ENCODE measurements at regions not wholly inside any gene's neighbourhood (a gene's known extent, or its start where the extent isn't known, plus 50 kb on each side); places are given as distances from the start of the nearest gene placed in this dataset.

- no peak for DNase-seq (ENCODE audit: low spot score)
- Histone ChIP-seq H3K4me3 (ENCODE audit: low read depth, low read length, poor library complexity, severe bottlenecking) (no peak overlapping the region), H3K4me1 (ENCODE audit: insufficient read depth, low read length, poor library complexity, severe bottlenecking) (peaks cover 11% of the 10 kb centered on the region), H3K36me3 (ENCODE audit: insufficient read depth, low read length, poor library complexity, severe bottlenecking) (no peaks in the 10 kb centered on the region), H3K27me3 (replicated peaks; ENCODE audit: insufficient read depth, low read depth, low read length, poor library complexity) (no peaks in the 10 kb centered on the region), H3K27ac (ENCODE audit: low read depth, low read length, poor library complexity, severe bottlenecking) (no peak overlapping the region), H3K9me3 (ENCODE audit: low read depth, low read length, poor library complexity, severe bottlenecking) (no peaks in the 10 kb centered on the region)
- TF ChIP-seq EZH2 (IDR thresholded peaks at IDR 0.05; ENCODE audit: borderline replicate concordance, low read depth, low read length, poor library complexity, severe bottlenecking) (no peak), CTCF (conservative IDR thresholded peaks at IDR 0.05; ENCODE audit: low read depth, low read length) (no peak)
- CTCF ChIA-PET, result interaction anchor here (1.6 kb wide), 1 partner anchor 327 kb away, joined by 5 read pairs; no protein-coding TSS in a partner anchor
- POLR2A ChIA-PET (ENCODE audit: low non-redundant PET), result no interaction called here
- BruUV-seq (replicated peaks), result no TSS peak
- intact Hi-C loops (cut with micrococcal nuclease; ENCODE audit: unreplicated experiment), result loop anchor here (10.0 kb wide), 1 partner anchor 400 kb away; no protein-coding TSS in a partner anchor
Measured at GRCh38 chr5:39544941-39545340, 120.2 kb upstream of the DAB2 start.

GRCh38 chr5:39543335-39543734, 118.6 kb upstream of the DAB2 start:
- intact Hi-C loops (cut with micrococcal nuclease; ENCODE audit: unreplicated experiment), result loop anchor here (10.0 kb wide), 1 partner anchor 399 kb away; no protein-coding TSS in a partner anchor
- POLR2A ChIA-PET (ENCODE audit: low non-redundant PET), result no interaction called here

GRCh38 chr5:39542511-39543285, 117.9 kb upstream of the DAB2 start:
- DNase-seq (ENCODE audit: low spot score), result no peak
- no peak overlapping the region for H3K4me3 ChIP-seq (ENCODE audit: low read depth, low read length, poor library complexity, severe bottlenecking)
- no peaks in the 10 kb centered on the region for H3K36me3 ChIP-seq (ENCODE audit: insufficient read depth, low read length, poor library complexity, severe bottlenecking)
- H3K27me3 ChIP-seq (replicated peaks; ENCODE audit: insufficient read depth, low read depth, low read length, poor library complexity), result no peaks in the 10 kb centered on the region
- TF ChIP-seq CTCF (conservative IDR thresholded peaks at IDR 0.05; ENCODE audit: low read depth, low read length) (no peak), EZH2 (IDR thresholded peaks at IDR 0.05; ENCODE audit: borderline replicate concordance, low read depth, low read length, poor library complexity, severe bottlenecking) (no peak)
- no peak overlapping the region for H3K27ac ChIP-seq (ENCODE audit: low read depth, low read length, poor library complexity, severe bottlenecking)
- peaks cover 11% of the 10 kb centered on the region for H3K4me1 ChIP-seq (ENCODE audit: insufficient read depth, low read length, poor library complexity, severe bottlenecking)
- intact Hi-C loops (cut with micrococcal nuclease; ENCODE audit: unreplicated experiment), result loop anchor here (10.0 kb wide), 1 partner anchor 398 kb away; no protein-coding TSS in a partner anchor
- ChIA-PET POLR2A (ENCODE audit: low non-redundant PET) (no interaction called here), CTCF (interaction anchor here (1.5 kb wide), 1 partner anchor 167 kb away, joined by 8 read pairs; no protein-coding TSS in a partner anchor)
- no peaks in the 10 kb centered on the region for H3K9me3 ChIP-seq (ENCODE audit: low read depth, low read length, poor library complexity, severe bottlenecking)
- BruUV-seq (replicated peaks), result no TSS peak

More at GRCh38 chr5:39543335-39543734, 118.6 kb upstream of the DAB2 start:
- peak; percentile 12 for DNase-seq (ENCODE audit: low spot score)
- CTCF ChIA-PET, result interaction anchor here (1.5 kb wide), 1 partner anchor 167 kb away, joined by 8 read pairs; no protein-coding TSS in a partner anchor
- peaks cover 11% of the 10 kb centered on the region for H3K4me1 ChIP-seq (ENCODE audit: insufficient read depth, low read length, poor library complexity, severe bottlenecking)
- H3K9me3 ChIP-seq (ENCODE audit: low read depth, low read length, poor library complexity, severe bottlenecking), result no peaks in the 10 kb centered on the region
- no peak overlapping the region for H3K27ac ChIP-seq (ENCODE audit: low read depth, low read length, poor library complexity, severe bottlenecking)
- no peaks in the 10 kb centered on the region for H3K27me3 ChIP-seq (replicated peaks; ENCODE audit: insufficient read depth, low read depth, low read length, poor library complexity)
- TF ChIP-seq CTCF (conservative IDR thresholded peaks at IDR 0.05; ENCODE audit: low read depth, low read length) (no peak), EZH2 (IDR thresholded peaks at IDR 0.05; ENCODE audit: borderline replicate concordance, low read depth, low read length, poor library complexity, severe bottlenecking) (no peak)
- H3K4me3 ChIP-seq (ENCODE audit: low read depth, low read length, poor library complexity, severe bottlenecking), result no peak overlapping the region
- H3K36me3 ChIP-seq (ENCODE audit: insufficient read depth, low read length, poor library complexity, severe bottlenecking), result no peaks in the 10 kb centered on the region
- no TSS peak for BruUV-seq (replicated peaks)

All from A673 (cell line).